NCI-H1930 (cell line): ENCODE measurements at regions not wholly inside any gene's neighbourhood (a gene's known extent, or its start where the extent isn't known, plus 50 kb on each side); places are given as distances from the start of the nearest gene placed in this dataset.

ENCODE experiments used
- DNase-seq, 2 experiments: peaks; one replicate each; lab custom pipeline; 2025; lab: John Stamatoyannopoulos, UW

DNA sequence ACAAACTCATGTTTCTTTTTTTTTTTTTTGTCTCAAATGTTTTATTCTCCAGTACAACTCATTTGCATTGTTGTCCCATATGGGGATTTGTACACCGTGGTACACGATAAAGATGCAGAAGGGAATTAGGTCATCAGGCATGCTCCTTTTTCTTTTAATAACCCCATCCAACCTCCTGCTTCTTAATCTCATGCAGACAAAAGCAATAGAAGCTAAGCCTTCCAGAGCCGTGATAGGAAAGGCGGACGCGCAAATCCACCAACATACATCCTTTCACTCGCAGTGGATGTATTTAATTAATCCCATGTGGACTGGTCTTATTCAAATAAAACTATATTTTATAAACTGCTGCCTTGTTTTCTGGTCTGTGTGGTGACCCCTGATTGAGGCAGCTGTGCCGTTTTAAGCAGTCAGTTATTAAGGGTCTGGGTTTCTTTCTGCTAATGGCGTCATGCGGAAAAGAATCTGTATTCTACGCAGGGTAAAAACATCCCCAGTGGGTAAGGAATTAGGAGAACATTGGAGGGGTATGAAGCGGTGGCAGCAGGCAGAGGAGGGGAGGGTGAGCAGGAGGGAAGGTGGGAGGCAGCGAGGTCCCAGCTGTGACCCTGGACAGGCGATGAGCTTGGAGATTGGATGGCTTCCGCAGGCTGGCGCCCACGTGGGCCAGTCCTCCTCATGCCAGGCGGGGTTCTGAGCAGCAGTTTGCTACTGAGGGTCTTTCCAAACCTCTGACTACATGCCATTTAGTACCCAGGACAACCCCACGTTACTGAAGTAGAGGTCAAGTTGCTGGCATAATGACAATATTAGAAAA is 172.8 kb downstream of the LINC00237 start:
- no peak for DNase-seq

DNA sequence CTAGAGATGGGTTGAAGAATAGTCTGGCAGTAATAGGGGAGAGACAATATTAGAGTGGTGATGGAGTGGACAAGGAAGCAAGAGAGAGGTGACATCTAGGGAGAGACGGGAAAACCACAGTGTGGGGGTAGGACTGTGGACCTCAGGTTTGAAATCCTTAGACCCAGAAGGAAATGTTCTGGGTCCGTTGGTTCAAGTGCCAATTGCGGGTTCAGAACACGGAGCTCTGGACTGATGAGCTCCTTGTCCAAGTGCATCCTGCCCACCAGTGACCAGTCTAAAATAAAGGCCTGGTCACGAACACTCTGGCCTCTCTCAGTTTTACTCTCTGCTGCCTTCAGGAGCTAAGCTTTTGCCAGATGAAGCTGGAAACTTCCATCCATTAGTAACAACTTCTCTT is 174.0 kb downstream of the LINC00237 start:
- DNase-seq, result no peak

DNA sequence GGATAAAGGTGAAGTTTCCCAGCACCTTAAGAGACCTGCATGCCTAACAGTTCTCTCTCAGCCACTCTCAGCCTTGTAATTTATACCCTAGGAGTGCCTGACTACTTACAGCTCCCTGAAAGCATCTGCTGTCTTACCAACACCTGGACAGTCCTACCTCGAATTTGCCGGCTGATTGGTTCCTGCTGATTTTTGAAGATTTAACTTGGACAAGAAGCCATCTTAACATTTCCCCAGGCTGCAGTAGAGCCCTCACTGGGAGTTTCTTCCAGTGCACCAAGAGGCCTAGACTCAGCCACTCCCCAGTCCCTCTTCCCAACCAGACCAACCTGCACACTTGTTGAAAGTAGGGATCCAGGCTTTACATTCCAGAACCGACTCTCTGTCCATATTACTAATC is 174.5 kb downstream of the LINC00237 start:
- no peak for DNase-seq

DNA sequence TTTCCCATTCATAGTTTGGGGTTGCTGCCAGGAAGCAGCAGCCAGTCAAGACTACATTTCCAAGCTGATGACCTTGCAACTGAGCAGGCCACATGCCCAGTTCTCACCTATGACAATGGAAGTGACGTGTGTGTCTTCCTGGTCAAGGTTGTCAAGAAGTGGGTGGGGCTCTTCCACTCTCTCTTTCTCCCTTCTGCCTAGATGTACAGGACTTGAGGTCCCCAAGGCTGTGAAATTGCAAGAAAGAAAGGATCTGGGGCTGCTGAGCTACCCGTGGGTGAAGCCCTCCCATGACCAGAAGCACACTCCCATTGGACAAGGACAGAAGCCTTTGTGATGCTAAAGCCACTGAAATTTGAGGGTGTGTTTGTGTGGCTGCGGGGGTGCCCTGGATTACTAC is 175.1 kb downstream of the LINC00237 start:
- no peak for DNase-seq

DNA sequence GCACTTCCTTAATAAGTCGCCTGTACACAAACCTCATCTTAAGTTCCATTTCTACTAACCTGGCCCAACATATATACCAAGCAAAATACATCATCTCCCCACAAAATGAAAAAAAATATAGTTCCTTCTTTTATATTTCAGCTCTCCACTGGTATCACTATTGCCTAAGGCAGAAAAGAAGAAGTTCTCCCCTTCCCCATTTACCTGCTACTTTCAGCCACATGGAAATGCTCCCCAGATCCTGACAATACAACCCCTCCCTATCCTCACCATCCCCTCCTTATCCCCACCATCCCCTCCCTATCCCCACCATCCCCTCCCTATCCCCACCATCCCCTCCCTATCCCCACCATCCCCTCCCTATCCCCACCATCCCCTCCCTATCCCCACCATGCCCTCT is 175.7 kb downstream of the LINC00237 start:
- DNase-seq, result no peak

DNA sequence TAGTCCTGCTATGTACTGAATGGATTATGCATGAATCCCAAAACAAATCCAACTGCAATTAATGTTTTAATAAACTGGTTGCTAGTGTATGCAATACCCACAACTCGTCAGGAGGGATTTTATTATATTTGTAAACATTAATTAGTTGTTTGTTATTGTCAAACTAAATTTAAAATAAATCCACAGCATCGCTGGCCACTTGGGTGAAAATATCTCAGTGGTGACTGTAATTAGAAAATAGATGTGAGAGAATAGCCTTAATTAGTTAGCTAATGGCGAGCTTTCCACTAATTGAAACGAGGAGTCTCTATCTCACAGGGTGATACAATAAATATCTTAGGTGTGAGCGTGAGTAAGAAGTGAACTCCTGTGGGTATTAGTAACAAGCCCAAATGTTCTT is 176.8 kb downstream of the LINC00237 start:
- DNase-seq, result no peak

DNA sequence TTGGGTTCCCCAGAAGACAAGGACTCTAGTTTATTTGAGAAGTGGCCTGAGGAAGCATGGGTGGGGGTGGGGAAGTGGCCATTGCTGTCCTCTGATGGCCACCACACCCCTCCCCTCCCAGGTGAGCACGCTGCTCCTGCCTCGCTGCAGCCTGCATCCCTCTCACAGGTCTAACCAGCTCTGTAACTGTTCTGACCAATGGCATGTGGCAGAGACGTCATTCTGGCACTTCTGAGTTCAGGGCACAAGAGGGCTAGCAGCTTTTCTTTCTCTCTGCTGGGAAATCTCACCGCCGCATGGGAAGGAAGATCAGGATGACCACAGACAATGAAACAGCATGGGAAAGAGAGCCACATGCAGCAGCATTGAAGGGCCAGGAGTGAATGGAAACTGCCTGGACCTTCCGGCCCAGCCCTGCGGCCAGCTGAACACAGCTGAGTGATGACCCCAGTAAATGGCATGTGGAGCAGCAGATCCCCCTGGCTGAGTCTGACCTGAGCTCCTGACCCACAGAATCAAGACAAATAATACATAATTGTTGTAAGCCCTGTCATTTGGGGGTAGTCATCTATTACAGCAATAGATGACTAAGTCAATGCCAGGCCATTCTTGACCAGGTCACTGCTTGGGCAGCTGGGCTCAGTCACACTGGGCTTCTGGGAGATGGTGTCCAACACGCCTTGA is 179.8 kb downstream of the LINC00237 start:
- no peak for DNase-seq

DNA sequence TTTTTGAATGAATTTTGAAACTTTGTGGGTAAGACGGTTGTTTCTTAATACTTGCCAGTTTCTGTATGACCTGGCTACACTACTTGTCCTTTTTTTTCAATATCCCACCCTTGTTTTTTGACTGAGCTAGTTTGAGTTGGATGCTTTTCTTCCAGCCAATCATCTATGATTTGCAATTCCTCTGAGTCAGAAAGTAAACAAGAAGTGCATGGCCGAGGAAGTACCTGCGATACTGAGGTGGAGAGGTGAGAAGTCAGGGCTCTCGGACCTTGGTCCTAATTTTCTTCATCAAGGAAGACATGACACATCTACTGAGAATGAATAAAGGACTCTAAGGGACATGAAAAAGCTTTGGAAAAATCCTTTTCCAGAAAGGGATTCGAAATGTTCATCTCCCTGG is 185.7 kb downstream of the LINC00237 start:
- DNase-seq, result no peak

DNA sequence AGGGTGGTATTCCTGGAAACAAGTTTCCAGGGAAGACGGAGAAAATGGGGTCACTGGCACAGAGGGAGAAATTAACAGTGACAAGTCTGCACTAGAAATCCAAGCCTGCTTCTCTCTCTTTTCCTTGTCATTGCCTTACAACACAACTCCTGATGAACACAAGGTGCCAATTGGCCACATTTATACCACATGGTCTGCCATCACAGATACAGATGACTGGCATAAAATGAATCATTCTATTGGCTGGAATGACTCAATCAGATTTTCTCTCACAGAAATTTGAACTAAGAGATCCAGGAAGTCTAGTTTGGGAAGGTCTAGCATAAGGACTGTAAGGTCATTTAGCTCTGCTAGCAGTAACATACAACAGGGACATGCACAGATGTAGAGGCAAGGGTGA is 190.3 kb downstream of the LINC00237 start:
- no peak for DNase-seq

DNA sequence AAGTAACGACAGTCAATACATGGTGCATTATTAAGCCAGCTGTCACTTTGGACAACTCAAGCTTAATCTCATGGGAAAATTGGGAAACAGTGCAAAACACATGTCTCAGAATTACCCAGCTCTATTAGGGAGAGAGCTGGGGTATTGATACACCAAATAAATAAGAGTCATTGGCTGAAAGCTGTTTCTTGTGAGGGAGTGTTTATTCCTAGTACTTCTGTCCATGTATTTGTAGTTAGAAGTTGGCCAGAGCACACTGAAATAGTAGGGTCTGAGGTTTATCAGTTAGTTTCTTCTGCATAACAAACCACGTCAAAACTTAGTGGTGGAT is 192.0 kb upstream of the RALGAPA2 start:
- no peak for DNase-seq

DNA sequence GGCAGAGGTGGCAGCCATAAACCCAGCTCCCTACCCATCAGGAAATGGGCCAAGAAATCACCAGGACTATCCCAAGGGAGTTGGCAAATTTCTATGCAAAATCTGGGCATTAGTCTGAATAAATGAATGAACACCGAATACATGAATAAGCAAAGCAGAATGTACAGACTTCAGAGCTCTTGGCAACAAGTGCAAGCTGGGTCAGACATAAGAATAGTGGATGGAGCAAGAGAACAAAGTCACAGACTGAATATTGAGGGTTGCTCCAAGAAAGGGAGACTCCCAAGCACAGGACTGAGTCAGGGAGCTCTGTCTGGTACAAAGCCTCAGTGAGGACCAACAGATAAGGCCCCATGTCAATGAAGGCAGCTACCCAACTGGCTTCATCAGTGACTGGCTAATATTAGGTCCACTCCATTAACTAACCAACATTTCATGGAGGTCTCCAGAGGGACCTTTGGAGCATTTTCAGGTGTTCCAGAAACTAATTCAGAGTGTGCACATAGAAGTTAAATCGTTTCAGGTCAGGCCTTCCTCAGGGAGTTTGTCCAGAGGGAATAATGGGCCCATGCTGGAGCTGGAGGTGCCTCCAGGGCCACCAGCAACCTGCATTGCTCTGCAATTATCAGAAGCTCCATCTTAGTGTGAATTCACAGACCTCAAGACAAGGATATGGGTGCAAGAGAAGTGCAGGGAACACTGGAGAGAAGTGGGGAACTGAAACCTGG is 191.5 kb upstream of the RALGAPA2 start:
- no peak for DNase-seq

DNA sequence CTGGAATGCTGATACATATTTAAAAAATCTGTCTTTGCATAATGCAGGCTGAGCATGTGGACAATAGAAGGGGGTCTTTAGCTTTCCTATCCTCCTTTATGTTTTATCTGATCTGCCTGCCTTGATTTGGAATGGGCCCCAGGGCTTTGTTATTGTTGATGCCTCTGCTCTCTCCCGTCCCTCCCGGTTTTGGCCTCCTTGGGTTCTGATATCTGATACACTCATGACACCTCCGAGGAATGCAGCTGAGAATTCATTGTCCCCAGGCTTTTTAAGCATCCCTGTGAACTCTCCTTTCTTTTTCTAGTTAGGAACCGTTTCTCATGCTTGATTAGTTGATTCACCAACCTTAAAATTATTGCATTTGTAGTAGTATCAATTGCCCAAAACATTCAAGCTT is 185.5 kb upstream of the RALGAPA2 start:
- DNase-seq, result no peak

DNA sequence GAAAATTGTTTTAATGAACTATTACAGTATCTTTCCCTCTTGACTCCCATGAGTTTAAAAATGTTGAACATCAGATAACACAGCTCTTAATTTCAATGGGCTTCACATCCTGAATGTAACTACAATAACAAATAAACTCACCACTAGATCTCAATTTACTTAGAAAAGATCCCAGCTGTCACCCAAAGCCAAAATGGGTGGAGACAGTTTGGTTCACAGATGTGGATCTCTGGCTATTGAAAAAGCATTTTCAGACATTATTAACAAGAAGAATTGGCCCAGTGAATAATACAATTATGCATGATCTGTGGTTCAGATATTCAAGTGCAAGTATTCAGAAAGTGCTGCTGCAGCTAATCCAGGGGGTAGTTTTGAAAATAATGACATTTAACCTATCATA is 184.7 kb upstream of the RALGAPA2 start:
- DNase-seq, result no peak

DNA sequence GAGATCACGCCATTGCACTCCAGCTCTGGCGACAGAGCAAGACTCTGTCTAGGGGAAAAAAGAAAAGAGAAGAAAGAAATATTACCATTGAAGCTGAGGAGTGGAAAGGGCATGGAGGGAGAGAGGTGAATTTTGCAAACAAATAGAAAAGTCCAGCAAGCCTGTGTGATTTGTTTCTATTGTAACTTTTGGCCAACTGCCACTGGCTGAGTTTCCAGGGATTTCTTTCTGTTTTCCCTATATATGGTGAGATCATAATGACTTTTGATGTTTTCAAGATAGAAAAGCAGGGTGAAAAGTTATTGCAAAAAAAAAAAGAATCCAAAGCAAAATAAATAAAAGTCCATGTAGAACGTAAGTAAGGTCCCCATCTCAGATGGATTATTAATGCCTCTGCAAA is 184.2 kb upstream of the RALGAPA2 start:
- DNase-seq, result no peak

DNA sequence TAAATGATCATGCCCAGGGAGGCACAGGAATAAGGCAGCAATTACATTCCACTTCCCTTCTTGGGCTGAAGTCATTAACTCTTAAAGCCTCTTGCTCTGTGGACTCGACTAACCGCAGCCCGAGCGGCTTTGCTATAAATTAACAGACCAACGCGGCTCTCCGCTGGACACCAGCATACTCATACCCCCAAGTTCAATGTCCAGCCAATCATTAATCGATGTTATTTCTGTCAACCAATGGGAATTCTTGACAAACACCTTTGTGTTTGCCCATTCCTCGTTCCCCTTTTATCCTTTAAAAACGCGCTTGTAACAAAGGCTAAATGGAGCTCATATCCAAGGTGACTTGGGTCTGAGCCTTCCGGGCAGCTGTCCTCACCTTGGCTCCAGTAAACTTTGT is 183.1 kb upstream of the RALGAPA2 start:
- no peak for DNase-seq

DNA sequence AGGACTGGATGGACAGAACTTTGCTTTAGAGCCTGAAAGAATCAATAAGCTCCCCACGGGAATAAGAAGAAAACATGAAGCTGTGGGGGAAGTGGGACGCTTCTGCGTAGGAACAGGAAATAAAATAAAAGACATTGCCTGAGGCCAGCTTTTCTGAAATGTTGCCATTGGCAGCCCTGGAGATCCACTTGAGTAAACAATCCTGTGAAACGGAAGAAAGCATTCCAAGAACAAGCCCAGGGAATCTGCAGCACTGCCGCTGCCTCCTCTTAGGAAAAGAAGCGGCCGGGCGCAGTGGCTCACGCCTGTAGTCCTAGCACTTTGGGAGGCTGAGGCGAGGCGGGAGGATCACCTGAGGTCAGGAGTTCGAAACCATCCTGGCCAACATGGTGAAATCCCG is 182.3 kb upstream of the RALGAPA2 start:
- no peak for DNase-seq

DNA sequence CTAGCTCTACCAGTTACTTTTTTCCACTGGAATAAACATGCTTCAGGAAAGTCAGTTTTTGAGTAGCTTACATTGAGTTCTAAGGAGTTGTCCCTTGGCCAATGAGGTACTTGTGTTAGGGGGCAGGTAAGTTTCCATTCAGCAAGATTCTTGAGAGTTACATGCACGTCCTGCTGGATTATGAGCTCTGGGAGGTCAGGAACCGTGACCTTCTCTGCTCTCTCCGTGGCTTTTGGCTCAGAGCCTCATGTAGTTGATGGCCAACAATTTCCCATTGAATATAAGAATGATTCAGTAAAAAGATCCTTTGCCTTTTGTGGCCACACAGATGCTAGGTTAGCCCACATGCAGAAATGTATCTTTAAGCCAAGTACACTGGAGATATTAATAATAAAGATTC is 181.8 kb upstream of the RALGAPA2 start:
- DNase-seq, result no peak

DNA sequence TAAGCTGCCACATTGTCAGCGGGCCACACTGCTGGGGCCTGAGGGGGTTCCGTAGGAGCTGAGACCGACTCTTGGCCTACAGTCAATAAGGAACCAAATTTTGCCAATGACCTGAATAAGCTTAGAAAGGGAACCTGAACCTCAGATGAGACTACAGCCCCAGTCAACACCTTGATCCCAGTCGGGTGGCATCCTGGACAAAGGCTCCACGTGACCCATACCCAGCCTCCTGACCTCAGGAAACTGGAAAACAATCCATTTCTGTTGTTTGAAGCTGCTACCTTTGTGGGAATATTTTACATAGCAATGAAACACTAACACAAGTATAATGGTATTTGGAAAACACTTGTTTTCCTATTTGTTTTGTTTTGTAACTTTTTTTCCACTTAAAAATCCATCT is 179.9 kb upstream of the RALGAPA2 start:
- no peak for DNase-seq

DNA sequence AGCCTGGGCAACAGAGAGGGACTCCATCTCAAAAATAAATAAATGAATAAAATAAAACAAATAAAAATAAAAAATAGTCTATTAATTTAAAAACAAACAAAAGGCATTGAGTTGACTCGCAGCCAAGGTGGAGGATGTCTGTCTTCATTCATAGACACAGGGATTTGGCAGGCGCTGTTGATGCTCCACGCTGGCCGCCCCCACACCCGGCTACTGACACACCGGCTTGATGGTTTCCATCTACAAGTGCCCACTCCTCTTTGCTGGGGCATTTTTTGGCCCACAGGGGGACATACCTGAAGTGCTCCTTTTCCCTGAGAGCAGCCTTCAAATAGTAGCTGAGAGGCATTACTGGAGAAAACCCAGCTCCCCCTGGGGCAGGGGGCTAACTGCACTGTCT is 178.3 kb upstream of the RALGAPA2 start:
- DNase-seq, result no peak

DNA sequence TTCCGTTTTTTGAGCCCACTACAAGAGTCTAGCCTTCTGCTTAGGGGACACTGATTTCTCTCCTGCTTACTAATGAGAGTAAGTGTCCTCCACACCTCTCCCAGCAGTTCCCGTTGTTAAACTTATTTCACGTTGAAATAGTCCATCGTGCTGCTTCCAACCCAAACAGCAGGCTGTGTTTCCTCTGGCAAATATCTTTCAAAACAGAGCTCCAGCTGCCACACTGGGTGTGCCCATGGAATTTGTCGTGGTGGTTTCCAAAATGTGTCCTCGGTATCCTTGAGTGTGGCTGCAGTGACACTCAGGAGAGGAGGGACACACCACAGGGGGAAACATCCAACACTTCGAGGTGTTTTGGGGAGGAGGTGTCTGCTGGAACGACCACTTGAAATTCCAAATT is 176.5 kb upstream of the RALGAPA2 start:
- no peak for DNase-seq

DNA sequence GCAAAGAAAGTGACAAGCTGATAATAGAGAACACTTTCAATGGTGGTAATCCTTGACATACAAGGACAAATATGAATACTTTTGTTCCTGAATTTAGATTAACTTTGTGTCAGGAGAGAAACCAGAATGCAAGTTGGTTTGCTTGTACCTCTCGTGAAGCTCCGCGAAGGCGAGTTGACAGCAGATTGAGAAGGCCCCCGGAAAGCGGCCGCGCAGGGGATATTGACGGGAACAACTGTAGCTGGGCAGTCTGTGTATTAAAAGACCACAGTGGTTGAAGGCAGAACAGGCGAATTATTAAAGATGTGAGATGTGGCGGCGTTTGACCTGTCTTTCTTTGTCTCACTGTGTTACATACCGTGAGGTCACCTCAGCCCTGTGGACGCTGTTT is 175.8 kb upstream of the RALGAPA2 start:
- DNase-seq, result no peak

DNA sequence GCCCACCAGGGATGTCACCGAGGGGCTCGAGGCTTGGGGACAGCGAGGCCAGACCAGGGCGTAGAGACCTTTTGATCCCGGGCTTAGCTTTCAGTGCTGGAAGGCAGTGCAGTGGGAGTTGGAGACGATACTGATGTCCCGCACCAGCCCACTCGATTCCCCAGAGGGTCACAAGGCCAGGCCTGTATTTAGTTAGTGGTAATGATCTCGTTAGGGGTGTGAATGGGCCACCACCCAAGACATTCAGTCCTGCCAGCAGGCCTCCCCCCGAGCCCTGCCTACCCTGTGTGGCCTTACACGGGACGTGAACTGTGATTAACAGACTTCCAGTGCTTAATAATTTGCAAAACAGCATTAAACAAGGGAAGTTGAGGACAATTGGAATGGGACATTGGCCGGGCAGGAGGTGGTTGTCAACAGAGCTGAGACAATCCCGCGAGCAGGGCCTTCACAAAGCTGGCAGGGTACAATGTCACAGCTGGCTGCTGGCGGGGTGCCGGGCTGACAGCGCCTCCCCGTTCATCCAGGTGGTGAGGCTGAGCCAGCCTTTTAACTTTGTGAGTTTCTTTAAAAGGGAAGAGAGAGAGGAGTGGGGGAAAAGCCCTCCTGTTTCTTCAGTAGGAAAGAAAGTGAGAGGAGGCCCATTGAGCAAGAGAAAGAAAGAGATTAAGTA is 175.3 kb upstream of the RALGAPA2 start:
- no peak for DNase-seq

DNA sequence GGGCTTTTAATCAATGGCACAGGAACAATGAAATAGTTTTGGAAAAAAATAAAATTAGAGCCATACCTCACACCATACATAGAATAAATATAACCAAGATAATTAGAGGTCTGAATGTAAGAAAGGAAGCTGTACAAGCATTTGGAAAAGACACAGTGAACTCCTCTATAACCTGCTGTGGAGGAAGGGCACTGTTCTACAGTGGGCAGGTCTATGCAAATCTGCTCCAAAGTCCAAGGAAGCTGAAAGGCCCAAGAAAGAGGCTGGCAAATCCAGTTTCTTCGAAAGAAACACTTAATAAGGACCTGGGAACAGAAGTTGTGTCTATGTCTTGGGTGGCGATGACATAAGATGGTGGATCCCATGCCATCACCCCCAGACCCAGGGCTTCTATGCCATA is 169.4 kb upstream of the RALGAPA2 start:
- no peak for DNase-seq
